NCI-H1105 treated with DMSO at 0.1 percent for 48 hours (cell line): ENCODE measurements at regions not wholly inside any gene's neighbourhood (a gene's known extent, or its start where the extent isn't known, plus 50 kb on each side); places are given as distances from the start of the nearest gene placed in this dataset.

ENCODE experiments used
- DNase-seq: peaks from one replicate; lab custom pipeline; 2025; lab: John Stamatoyannopoulos, UW

- DNase-seq: no peak
Measured at GRCh38 chr11:128299132-128299726, 288.1 kb downstream of the ETS1 start.

GRCh38 chr11:128298271-128298670 is 289.1 kb downstream of the ETS1 start:
- DNase-seq: no peak

- DNase-seq: no peak
Measured at GRCh38 chr11:128297805-128298204, 289.6 kb downstream of the ETS1 start.

GRCh38 chr11:128297091-128297651 is 290.2 kb downstream of the ETS1 start:
- peak; percentile 77 for DNase-seq

GRCh38 chr11:128294671-128295050 is 292.7 kb downstream of the ETS1 start:
- DNase-seq: no peak

GRCh38 chr11:128294001-128294670 is 293.2 kb downstream of the ETS1 start:
- DNase-seq: no peak

- no peak for DNase-seq
Measured at GRCh38 chr11:128291835-128292234, 295.5 kb downstream of the ETS1 start.

GRCh38 chr11:128291007-128291406 is 296.4 kb downstream of the ETS1 start:
- no peak for DNase-seq

GRCh38 chr11:128290106-128290840 is 297.1 kb downstream of the ETS1 start:
- peak; percentile 84 for DNase-seq

- no peak for DNase-seq
Measured at GRCh38 chr11:128289048-128289447, 298.3 kb downstream of the ETS1 start.

- DNase-seq: no peak
Measured at GRCh38 chr11:128288368-128288767, 299.0 kb downstream of the ETS1 start.

GRCh38 chr11:128285321-128285720 is 302.0 kb downstream of the ETS1 start:
- no peak for DNase-seq

GRCh38 chr11:128284634-128285033 is 302.7 kb downstream of the ETS1 start:
- no peak for DNase-seq

GRCh38 chr11:128283451-128283850 is 303.9 kb downstream of the ETS1 start:
- no peak for DNase-seq

GRCh38 chr11:128282053-128282452 is 305.3 kb downstream of the ETS1 start:
- DNase-seq: peak; percentile 27

- no peak for DNase-seq
Measured at GRCh38 chr11:128279866-128280265, 307.5 kb downstream of the ETS1 start.

GRCh38 chr11:128273736-128274135 is 313.6 kb downstream of the ETS1 start:
- no peak for DNase-seq

- DNase-seq: no peak
Measured at GRCh38 chr11:128271401-128271800, 316.0 kb downstream of the ETS1 start.

GRCh38 chr11:128269466-128269865 is 317.9 kb downstream of the ETS1 start:
- DNase-seq: no peak

GRCh38 chr11:128266893-128267292 is 320.5 kb downstream of the ETS1 start:
- no peak for DNase-seq

- no peak for DNase-seq
Measured at GRCh38 chr11:128262463-128263345, 324.7 kb downstream of the ETS1 start.

- no peak for DNase-seq
Measured at GRCh38 chr11:128261011-128261421, 326.3 kb downstream of the ETS1 start.
